CD1c-positive myeloid dendritic cell (primary cell): ENCODE measurements at regions not wholly inside any gene's neighbourhood (a gene's known extent, or its start where the extent isn't known, plus 50 kb on each side); places are given as distances from the start of the nearest gene placed in this dataset.

Experiments
- DNase-seq: peaks from one replicate; pipeline ENCODE4 v3.0.0-alpha.2; 2016; ENCODE audit errors: extremely low spot score

GRCh38 chr4:114365591-114365990, 233.0 kb upstream of the UGT8 start:
- DNase-seq = no peak

DNA sequence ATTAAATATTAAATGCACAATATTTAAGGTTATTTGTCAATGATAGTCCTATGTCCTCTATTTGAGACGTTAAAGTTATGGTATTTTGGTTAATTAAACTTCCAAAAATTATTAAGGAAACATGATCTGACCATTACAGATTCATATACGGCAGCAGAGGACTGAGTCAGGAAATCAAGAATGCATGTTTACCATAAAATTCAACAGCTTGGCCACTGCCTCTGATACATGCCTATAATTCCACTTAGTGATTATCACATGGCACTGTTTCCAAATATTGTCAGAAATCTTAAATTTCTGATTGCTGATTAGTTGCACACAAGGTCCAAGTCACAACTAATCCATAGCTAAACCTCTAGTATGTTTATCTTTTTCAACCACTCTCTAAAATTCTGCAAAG, 232.2 kb upstream of the UGT8 start:
- DNase-seq = no peak

DNA sequence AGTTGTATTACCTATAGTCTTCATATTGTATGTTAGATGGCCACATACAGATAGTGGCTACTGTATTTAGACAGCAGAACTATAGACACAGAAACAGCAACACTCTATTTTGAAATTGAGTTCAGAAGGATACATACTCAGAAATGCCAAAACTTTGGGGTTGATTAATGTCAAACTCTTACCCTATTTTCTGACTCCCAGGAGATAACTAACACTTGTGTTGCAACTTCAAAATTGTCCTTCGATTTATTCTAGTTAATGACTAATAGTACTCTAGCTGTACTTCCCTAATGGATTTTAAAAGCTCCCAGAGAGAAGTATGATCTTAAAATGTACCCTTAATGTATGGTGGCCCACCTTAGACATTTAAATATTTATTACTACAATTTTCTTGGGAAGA, 229.9 kb upstream of the UGT8 start:
- DNase-seq = no peak

DNA sequence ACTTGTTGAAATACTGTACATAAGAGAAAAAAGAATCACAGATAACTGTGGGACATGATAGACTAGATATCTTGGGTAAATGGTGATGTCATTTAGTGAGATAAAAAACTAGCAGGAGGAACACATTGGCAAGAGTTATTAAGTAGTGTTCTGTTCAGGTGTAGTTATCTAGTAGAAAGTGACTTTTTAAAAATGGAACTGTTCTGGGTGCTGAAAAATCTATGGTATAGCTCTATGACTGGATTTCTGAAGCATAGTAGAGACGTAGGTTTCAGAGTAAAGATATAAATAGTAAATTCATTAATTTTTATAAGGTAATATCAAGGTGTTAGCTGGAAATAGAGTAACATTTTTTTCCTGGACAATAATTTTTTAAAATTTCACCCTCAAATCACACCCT, 225.1 kb upstream of the UGT8 start:
- no peak for DNase-seq

DNA sequence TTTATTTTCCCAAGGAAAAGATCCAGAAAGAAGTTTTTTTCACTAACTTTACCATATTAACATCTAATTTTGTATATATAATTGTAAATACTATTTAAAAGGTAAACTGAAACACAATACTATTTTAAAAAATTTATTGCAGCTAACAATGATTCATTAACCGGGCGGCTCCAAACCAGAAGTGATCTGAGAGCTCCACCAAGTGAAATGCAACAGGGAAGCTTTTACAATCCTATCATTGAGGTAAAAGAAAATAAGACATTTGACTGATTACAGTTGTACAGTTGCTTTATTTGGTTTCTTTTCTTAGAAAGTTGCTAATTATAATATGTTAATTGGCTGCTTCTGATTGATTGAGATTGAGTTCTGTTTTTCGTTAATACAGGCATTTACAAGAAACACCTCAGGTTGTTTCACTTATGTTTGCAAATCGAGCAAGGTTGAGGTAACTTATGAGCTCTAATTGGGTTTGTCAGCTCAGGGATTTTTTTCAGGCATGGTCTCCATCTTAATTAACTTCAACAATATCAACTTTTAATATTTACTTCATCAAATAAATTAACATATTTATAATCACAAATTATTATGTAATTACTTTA, 220.2 kb upstream of the UGT8 start:
- no peak for DNase-seq

GRCh38 chr4:114383067-114383466, 215.5 kb upstream of the UGT8 start:
- DNase-seq = no peak

DNA sequence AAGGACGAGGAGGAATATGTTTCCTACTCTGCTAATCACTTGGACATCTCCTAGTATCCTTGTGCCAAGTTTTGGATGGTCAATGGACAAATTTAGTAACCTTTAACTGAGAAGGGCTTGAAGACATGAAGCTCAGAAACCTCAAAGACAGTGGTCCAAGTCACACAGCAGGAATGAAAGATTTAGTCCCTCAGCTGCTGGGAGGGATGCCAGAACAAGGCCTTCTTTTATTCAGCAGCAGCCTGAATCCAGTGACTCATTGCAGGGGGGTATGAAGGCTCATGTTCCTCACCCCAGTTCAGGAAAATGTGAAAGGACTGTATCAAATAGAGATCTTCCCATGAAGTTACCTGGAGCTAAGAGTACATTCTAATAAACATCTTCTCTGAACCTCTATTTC, 214.9 kb upstream of the UGT8 start:
- DNase-seq = no peak

DNA sequence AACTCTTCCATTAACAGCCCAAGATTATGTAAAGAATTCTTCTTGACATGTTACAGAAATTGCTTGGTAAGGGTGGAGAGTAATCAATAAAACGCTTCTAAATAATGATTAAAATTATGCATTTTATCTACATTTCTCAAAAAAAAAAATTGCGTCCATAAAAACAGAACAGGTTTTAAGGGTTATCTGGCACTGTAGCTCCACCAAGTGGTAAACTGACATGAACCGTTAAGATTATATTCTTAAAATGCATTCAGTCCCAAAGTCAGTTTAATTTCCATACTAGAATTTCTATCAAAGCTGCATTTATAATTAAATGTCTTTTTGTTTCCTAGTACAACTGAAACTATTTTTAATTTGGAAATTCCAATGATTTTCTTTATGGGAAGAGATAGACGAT, 214.0 kb upstream of the UGT8 start:
- peak; percentile 21 for DNase-seq

DNA sequence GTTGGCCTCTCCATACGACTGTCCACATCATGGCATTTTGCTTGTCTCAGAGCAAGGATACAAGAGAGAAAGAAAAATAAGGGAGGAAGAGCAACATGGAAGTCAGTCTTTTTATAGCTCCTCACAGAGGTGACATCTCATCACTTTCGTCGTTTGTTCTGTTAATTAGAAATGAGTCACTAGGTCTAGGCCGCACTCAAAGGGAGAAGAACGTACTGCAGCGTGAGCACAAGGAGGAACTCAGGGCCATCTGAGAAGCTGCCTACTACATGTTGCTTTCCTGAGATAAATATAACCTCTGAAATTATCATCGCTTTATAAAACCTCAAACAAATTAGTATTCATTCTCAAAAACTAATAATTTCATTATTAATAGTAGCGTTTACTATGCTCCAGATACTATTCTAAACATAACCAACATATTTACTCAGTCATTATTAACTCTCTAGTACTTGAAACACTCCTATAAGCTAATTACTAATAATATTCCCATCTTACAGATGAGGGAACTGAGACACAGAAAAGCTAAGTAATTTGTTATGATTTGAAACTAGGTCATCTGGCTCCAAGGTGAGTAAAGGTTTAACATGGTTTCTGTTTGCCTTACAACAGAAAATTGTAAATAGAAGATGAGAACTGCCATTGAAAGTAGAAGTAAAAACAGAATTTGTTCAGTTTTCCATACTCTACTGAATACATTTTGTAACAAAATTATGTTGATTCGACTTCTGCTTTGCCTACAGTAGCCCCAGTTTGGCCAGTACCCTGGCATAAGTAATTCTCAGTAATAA, 213.2 kb upstream of the UGT8 start:
- no peak for DNase-seq

DNA sequence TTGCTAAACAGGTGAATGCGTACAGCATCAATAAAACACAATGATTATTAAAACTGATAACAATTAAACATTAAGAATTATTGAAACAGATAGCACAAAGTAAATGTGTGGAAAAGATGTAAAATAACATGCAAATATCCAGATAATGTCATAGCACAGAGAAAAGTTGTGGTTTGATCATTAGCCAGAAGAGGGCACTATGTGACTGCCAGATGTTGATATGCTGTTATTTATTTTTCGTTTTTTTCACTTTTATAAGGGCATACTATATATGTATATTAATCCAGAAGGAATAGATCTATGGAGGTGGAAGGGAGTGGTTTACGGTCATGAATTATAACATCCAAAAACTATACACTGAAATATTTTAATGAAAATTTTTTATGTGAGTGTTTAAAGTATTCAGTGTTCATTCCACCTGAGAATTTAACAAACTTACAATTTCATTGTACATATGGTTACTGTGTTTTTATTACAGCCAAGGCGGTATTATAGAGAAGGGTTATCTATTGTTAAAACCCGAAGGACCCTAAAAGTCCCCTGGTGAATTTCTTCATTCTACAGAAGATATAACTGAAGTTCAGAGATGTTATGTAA, 211.9 kb upstream of the UGT8 start:
- DNase-seq = peak; percentile 19

GRCh38 chr4:114389070-114389685, 209.4 kb upstream of the UGT8 start:
- no peak for DNase-seq

GRCh38 chr4:114393295-114394038, 205.1 kb upstream of the UGT8 start:
- no peak for DNase-seq

- DNase-seq = no peak
These were observed 201.8 kb upstream of the UGT8 start for GRCh38 chr4:114396808-114397207.

DNA sequence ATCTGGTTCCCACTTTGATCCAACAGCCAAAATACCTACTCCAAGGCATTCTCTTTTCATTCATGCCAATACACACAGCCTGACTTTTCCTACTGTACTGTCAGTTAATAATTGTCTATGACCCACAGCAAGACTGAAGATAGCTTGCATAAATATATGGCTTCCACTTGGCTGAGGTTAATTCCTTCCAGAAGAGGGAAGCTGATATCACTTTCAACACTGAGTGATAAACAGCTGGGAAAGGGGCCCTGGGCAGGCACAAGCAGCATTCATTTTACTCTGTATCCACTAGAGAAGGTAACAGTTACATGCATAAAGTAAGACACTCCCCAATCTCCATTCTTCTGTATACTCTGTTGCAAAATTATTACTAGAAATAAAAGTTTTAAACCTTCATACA, 200.2 kb upstream of the UGT8 start:
- DNase-seq = no peak

DNA sequence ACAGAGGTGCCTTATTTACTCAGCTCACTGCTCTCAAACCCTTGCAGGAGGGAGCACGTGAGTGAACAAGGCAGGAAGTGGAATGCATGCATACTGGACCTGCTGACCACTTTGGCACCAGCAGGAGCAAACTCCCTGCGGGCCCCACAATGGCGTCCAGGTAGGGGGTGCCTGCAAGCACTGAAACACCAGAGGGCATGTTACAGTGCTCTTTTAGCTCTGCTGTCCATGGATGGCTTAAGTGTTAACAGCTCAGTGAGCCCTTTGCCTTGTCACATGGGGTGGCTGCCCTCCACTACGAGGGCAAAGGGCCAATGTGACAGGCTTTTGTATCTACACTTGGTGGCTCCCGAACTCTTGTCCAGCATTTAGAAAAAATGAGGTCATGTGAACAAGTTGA, 199.5 kb upstream of the UGT8 start:
- no peak for DNase-seq

DNA sequence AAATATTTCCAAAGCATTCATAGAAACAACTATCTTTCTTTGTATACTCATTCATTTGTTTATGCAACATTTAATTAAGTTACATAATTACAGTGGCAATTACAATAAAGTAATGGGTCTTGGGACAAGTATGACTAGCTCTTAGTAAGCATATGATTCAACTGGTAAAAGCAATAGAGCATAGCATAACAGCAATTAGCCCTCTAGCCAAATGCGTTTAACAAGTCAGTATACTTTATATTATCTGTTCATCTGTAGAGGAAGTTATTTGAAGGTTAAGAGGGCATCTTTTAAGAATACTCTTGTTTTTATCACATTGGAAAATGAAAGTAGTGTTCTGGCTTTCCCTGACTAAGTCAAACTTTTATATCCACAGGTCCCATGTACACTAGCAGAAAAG, 198.1 kb upstream of the UGT8 start:
- DNase-seq = no peak

- DNase-seq = no peak
These were observed 197.1 kb upstream of the UGT8 start for GRCh38 chr4:114401483-114401882.

GRCh38 chr4:114417214-114417613, 181.4 kb upstream of the UGT8 start:
- no peak for DNase-seq

- no peak for DNase-seq
These were observed 178.5 kb upstream of the UGT8 start for GRCh38 chr4:114420069-114420468.

DNA sequence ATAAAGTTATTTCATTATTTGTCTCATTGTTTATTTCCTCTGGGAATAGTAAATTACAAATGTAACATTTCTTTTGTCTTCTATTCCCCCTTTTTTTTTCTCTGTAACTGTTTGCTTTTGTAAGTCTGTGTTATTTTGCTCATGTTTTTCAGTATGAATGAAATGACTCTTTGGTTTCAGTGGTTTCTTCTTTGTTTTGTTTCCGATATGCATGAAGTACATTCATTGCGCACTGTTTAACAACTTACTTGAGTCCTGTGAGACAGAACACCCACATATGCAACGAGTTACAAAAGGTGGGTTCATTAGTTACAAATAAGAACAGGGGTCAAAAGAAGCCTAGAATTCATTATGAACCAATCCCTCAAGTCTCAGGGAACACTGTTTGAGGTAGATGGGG, 175.0 kb upstream of the UGT8 start:
- no peak for DNase-seq

DNA sequence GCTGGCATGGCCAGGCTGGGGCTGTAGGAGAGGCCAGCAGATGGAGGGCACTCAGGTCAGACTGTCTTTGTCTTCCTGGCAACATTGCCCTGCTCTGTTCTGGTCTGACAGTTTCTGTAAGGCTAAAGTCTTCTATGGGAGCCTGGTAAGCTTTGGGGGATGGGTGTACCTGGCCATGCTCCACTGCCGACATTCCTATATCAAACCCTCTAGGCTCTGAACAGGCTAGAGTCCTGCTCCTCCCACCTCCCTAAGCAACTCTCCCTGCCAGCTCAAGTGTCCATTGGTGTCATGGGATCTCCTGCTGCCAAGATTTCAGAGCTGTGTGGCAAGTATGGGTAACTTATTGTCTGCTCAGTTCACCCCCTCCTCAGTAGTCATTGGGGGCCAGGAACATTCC, 163.5 kb upstream of the UGT8 start:
- no peak for DNase-seq

- DNase-seq = no peak
These were observed 155.8 kb upstream of the UGT8 start for GRCh38 chr4:114442856-114443255.
